NK-92 (cell line): ENCODE measurements at regions not wholly inside any gene's neighbourhood (a gene's known extent, or its start where the extent isn't known, plus 50 kb on each side); places are given as distances from the start of the nearest gene placed in this dataset.
"Not testable (repeated sequence)": the region's sequence is repeated elsewhere in the genome, so short reads cannot be mapped to it uniquely, and the experiment has no call there.

Experiments
- DNase-seq: peaks from one replicate; lab custom pipeline; 2025; ENCODE audit not compliant: unreplicated experiment; lab: John Stamatoyannopoulos, UW

DNA sequence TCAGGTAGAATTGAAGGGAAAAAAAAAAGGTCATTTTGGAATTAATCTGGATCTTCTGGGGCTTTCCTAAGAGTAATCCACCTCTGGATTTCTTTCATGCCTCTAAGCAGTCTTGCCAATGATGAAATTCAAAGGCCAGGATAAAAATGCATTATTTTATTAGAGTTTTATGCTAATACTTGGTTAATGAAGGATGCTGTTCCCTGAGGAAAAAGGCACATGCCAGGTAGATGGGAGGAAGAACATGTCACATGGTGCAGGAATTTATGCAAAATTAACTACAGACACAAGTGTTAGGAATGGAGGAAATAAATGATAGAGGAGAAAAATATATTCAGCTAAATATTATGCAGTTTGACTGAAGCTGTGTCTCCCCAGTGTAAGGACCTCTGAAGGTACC, 792.0 kb downstream of the ETS1 start:
- DNase-seq: no peak

DNA sequence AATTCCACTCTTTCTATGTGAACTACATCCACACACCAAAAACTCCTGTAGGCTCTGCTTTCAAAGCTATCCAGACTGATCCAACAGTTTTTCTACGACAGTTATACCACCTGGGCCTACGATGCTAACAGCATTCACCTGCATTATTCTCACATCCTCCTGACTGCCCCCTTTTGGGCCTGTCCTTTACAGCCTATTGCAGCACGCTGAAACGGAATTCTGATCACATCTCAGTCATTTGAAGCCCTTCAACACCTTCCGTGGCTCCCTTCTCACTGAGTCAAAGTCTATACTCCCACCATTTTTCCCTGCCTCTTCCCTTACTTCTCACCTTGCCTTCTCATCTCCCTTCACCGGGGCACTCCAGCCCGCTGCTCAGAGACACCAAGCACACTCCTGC, 791.3 kb upstream of the KIRREL3 start:
- DNase-seq: no peak

DNA sequence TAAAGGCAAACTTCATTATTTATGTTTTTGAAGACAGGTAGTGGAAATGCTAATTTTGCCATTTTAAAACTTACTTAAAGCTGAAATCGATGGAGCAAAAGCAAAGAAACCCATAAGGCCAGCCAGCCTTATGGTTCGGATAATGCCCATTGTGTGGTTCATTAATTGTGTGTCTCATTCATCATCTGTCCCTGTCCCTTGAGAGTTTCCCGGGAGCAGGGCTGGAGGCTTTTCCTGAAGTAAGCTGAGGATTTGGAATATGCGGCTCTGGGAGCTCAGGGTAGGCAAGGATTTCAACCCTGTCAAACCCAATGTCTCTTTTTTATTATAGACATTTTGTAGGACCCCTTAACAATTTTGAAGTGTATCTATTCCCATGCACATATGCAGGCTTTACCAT, 790.0 kb upstream of the KIRREL3 start:
- no peak for DNase-seq

GRCh38 chr11:127789927-127790326, 789.4 kb upstream of the KIRREL3 start:
- no peak for DNase-seq

DNA sequence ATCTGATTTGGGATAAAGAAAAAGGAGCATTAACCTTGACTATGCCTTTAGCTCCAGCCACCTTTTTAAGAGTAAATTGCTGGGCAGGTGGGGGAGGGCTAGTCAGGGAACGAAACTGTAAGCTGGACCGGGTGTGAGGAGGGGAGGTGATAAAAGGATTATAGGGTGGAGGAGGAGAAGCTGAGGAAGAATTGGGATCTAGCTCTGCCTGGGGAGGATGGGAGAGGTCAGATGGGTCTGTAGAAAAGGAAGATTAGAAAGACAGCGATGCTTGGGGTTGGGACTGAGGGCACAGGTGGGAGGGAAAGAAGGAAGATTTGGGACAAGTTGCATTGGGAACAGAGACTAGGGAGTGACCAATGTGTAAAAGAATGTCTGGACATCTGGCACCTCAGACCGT, 772.4 kb upstream of the KIRREL3 start:
- DNase-seq: not testable (repeated sequence)

DNA sequence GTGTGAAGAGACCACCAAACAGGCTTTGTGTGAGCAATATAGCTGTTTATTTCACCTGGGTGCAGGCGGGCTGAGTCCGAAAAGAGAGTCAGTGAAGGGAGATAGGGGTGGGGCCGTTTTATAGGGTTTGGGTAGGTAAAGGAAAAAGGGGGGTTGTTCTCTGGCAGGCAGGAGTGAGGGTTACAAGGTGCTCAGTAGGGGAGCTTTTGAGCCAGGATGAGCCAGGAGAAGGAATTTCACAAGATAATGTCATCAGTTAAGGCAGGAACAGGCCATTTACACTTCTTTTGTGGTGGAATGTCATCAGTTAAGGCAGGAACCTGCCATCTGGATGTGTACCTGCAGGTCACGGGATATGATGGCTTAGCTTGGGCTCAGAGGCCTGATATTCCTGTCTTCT, 768.4 kb upstream of the KIRREL3 start:
- DNase-seq: not testable (repeated sequence)

DNA sequence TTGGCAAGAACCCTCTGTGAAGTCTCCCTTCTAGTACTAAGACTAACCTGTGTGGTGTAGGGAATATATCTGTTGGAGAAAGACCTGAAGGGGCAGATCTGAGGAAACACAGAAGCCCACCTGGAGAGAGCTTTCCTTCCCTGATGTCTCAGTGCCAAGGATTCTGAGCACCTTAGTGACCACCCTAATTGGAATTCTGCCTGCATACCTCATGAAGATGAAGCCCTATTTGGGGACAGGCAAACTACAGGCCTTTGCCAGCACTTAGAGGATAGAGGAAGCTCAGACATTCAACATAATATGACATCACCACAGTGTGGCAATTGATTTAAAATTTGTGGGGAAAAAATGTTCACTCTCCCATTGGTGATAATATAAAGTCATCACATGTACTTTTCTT, 766.2 kb upstream of the KIRREL3 start:
- no peak for DNase-seq

GRCh38 chr11:127738771-127739286, 738.3 kb upstream of the KIRREL3 start:
- DNase-seq: no peak

DNA sequence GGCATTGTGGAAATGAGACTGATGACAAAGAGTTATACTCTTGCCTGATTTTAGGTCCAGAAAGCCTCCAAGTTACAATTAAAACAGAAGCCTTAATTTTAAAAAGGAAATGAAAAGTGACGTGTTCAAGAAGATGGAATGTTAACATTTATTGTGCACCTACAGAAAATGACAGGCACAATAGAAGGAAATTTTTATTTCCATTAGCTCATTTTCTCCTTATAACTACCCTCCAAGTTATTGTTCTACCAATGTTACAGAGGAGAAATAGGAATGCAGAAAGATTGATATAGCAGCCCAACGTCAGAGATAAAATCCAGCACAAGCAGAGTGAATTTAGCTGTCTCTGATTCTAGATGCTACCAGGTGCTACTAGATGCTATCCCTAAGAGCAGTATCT, 736.9 kb upstream of the KIRREL3 start:
- no peak for DNase-seq

DNA sequence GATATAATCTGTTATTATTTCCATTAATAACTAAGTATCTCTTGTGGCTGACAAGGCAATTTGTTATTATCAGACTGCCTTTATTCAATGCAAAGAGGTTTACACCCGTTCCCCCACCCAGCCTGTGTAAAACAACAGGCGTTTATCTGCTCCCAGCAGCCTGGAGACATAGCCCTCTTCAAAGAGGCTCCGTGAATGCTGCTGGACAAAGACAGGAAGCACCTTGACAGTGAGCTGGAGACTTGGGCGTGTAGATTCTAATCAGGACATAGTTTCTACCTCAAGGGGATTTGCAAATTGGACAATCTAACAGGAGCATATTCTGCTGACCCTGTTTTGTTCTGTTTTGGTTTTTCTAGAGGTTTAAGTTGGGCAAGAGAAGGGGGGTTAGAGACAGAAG, 733.0 kb upstream of the KIRREL3 start:
- no peak for DNase-seq

GRCh38 chr11:127726367-127726766, 725.8 kb upstream of the KIRREL3 start:
- DNase-seq: no peak

GRCh38 chr11:127723714-127724113, 723.1 kb upstream of the KIRREL3 start:
- no peak for DNase-seq

- DNase-seq: no peak
Measured at GRCh38 chr11:127713226-127713625, 712.7 kb upstream of the KIRREL3 start.

- DNase-seq: no peak
Measured at GRCh38 chr11:127711748-127712147, 711.2 kb upstream of the KIRREL3 start.

DNA sequence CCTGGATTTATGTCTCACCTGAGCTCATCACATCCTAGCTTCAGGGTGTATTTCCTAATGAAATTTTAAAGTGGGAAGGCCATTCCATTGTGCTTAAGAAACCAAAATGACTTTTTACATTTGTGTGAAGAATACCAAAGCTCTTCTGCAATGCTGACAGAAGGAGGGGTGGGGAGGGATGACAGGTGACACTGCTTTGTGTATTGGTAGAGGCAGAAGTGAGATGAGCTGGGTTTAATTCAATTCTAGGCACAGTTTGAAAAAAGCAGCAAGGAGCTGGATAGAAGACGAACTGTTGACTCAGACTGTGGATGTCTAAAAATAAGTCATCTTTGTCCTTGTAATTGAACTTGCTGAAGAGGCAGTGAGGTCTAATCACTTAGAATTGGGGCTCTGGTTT, 710.3 kb upstream of the KIRREL3 start:
- DNase-seq: no peak

DNA sequence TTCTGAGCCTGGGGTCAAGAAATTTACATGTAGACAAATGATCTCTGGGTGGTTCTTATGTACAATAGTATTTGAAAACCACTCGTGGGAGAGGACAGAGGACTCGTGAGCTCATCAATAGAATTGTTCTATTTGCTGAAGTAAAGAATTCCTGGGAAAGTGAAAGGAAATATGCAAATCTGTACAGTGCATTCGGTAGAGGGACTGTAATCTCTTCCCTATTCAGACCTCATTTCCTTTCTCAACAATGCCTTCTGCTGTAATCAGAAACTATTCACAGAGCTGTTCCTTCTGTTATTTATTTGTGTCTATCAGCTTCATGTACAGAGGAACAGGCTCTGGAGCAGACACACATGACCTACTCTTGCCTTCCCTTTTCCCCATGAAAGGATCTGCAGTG, 709.4 kb upstream of the KIRREL3 start:
- no peak for DNase-seq

DNA sequence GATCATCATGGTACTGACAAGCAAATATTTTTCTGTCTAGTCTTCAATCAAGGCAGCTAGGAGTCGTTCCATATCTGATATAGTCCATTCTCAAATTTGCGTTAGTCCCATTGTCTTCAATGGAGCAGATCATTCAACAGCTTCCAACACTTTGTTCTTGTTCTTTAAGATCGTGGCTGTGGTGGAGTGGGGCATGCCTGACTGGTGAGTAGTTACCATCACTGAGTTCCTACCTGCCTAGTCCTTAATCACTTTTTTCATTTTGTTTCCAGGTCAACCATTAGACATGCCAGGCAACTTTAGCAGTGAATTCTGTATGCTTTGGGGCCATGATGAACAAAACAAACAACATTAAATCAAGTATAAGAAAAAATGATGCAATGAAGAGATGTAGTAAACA, 693.1 kb upstream of the KIRREL3 start:
- DNase-seq: no peak

- DNase-seq: no peak
Measured at GRCh38 chr11:127683321-127683720, 682.8 kb upstream of the KIRREL3 start.

GRCh38 chr11:127679816-127680545, 679.4 kb upstream of the KIRREL3 start:
- DNase-seq: no peak

DNA sequence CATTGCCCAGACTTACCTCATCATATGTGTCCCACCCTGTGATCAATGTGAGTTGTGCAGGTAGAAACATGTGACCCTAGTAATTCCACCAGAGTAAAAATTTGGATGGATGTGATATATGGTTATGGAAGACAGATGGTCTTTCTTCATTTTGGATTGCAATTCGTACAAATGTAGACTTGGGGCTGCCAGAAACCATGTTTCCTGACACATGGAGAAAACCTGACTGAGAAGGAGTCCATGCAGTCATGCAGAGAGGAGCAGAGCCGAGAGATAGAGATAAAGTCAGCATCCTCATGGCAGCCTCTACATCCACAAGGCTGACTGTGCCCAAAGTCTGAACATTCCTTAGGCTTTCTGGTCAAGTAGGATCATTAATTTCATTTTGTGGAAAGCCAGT, 678.1 kb upstream of the KIRREL3 start:
- DNase-seq: no peak

DNA sequence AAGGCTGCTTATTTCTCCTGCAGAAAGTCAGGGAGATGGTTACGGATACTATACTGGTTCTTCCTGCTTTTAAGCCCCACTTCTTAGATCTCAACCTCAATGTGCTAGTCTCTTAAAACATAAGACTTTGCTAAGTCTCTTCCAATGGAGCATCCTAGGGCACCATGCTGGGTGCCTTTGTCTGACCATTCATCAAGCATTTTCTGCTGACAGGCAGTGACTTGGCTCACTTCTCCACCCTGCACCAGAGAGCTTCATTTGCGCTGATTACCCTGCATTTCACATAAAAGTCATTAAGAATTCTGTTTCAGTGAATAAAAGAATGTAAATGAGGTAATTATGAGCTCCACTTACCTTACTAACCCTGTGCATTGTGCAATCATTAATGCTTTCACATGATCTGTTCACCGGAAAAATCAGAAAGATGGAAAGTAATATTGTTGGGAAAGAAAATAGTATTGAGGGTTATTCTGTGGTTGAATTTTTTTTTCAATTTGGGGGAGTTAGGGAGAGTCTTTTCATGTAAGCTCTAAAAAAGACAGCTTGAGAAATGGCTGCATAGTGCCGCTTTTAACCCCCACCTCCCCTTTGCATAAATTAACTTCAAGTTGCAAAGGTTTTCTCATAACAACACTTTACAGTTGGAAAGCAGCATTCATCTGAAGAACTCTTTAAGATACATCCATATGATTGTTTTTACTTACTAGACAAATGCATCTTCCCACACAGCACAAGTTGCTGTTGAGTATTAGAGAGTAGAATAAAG, 677.3 kb upstream of the KIRREL3 start:
- DNase-seq: no peak

DNA sequence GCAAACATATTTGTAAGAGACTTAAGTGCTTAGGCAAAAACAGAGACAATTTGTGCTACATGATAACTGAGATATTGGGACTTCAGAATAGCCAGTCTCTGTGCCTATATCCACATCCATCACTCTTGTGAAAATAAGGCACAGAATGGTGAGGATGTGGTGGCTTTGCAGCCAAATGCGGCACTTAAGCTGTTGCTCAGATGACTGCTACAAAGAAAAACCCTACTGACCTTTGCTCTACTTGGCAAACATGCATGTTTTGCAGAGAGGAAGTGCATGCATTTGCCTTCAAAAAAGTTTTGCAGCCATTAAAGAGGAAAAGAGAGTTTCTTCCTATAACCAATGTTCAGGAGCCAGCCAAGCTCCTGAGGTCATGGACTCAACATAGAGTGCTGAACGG, 675.0 kb upstream of the KIRREL3 start:
- DNase-seq: no peak
